OCI-LY1 (cell line): ENCODE measurements at regions not wholly inside any gene's neighbourhood (a gene's known extent, or its start where the extent isn't known, plus 50 kb on each side); places are given as distances from the start of the nearest gene placed in this dataset.

Experiments used
- CTCF ChIP-seq: fragments of 200-600 bp; sonication (generic), shearing (Covaris generic); IDR thresholded peaks from 2 replicates; pipeline ENCODE4 v1.5.1; 2017; ENCODE audit warnings: mild to moderate bottlenecking, antibody characterized with exemption, low read length, moderate library complexity, mixed read lengths
- EZH2 ChIP-seq: fragments of 200-600 bp; sonication (generic), shearing (Covaris generic); IDR thresholded peaks from 2 replicates; pipeline ENCODE4 v1.8.0; 2017; ENCODE audit warnings: borderline replicate concordance, mixed run types, mild to moderate bottlenecking, antibody characterized with exemption, low read length, moderate library complexity, mixed read lengths

GRCh38 chr20:7274870-7275269, 507.4 kb downstream of the BMP2 start:
- no peak for TF ChIP-seq CTCF
- no peak for TF ChIP-seq EZH2
